ENCODE measurements at regions not wholly inside any gene's neighbourhood (a gene's known extent, or its start where the extent isn't known, plus 50 kb on each side); places are given as distances from the start of the nearest gene placed in this dataset.

GRCh38 chr12:28799348-28799747, 349.7 kb upstream of the FAR2 start:
- no peaks in the 10 kb centered on the region for H3K36me3 ChIP-seq (ENCODE audit: control insufficient read depth in 2 of 2, insufficient read depth in 2 of 2, low read length in 1 of 2)
- intact Hi-C loops (cut with micrococcal nuclease; ENCODE audit: unreplicated experiment) (no loop called here), in situ Hi-C loops (cut with MboI) (no loop called here)
- H3K27me3 ChIP-seq (replicated peaks in 1 of 2; ENCODE audit: control insufficient read depth in 2 of 2, insufficient read depth in 2 of 2, low read length in 1 of 2) = no peaks in the 10 kb centered on the region
- ChIA-PET POLR2A (no interaction called here), SMC1A (ENCODE audit: uncharacterized antibody, unreplicated experiment) (interaction anchor here (0.8 kb wide), 1 partner anchor 272 kb away, joined by 3 read pairs; no protein-coding TSS in a partner anchor), RAD21 (ENCODE audit: unreplicated experiment) (no interaction called here), CTCF (interaction anchor here (0.7 kb wide), 1 partner anchor 721 kb away, joined by 3 read pairs; no protein-coding TSS in a partner anchor)
- DNase-seq (ENCODE audit: low read depth, low spot score) (no peak), ATAC-seq (no peak), FAIRE-seq (no peak)
- no peak overlapping the region for H3K9ac ChIP-seq (ENCODE audit: control insufficient read depth, insufficient read depth, low read length)
- H3K4me2 ChIP-seq (ENCODE audit: control insufficient read depth, insufficient read depth) = no peak overlapping the region
- no peak overlapping the region for H2AFZ ChIP-seq (ENCODE audit: control insufficient read depth, low read depth, low read length)
- 91% methylated on average over 1 of the region's 1 CpG for WGBS (ENCODE audit: insufficient coverage, insufficient replicate concordance, low lambda C conversion rate, missing lambda C conversion rate)
- no peaks in the 10 kb centered on the region for H3K4me1 ChIP-seq (ENCODE audit: control insufficient read depth, insufficient read depth, low read length)
- H4K20me1 ChIP-seq (ENCODE audit: control insufficient read depth, insufficient read depth) = no peaks in the 10 kb centered on the region
- H3K79me2 ChIP-seq (ENCODE audit: control insufficient read depth, insufficient read depth, low read length) = no peaks in the 10 kb centered on the region
- no TSS peak for BruUV-seq (replicated peaks)
- no peak overlapping the region for H3K4me3 ChIP-seq
- no peaks in the 10 kb centered on the region for H3K9me3 ChIP-seq (replicated peaks; ENCODE audit: control insufficient read depth, insufficient read depth, low read length)
- no peak overlapping the region for H3K27ac ChIP-seq (ENCODE audit: control insufficient read depth, insufficient read depth)
- TF ChIP-seq KDM1A (IDR thresholded peaks at IDR 0.05; ENCODE audit: borderline replicate concordance) = no peak
- TF ChIP-seq ZZZ3 (IDR thresholded peaks at IDR 0.05; ENCODE audit: control insufficient read depth, insufficient read length, low read depth) = no peak
- TF ChIP-seq PAX5 (IDR thresholded peaks at IDR 0.05; ENCODE audit: borderline replicate concordance, low read depth, low read length) = no peak

DNA sequence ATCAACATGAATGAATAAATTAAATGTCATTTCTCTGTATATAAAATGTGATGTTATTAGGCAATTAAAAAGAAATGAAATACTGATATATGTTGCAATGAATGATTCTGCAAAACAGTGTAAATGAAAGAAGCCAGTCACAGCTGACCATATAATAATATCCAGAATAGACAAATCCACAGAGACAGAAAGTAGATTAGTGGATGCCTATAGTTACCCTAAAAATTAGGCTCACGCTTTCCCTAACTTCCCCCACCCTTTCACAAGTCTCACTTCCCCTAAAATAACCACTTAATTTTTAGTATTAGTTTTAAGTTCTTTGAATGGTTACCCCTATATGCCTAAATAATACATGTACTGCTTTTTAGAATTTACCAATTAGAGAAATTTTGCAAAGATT, 348.9 kb upstream of the FAR2 start:
- POLR2A ChIA-PET = no interaction called here
- Histone ChIP-seq H3K4me2 (ENCODE audit: control insufficient read depth, insufficient read depth) (no peak overlapping the region), H3K79me2 (ENCODE audit: control insufficient read depth, insufficient read depth, low read length) (no peaks in the 10 kb centered on the region), H3K27ac (ENCODE audit: control insufficient read depth, insufficient read depth) (no peak overlapping the region), H3K9me3 (replicated peaks; ENCODE audit: control insufficient read depth, insufficient read depth, low read length) (no peaks in the 10 kb centered on the region), H3K4me3 (no peak overlapping the region), H3K9ac (ENCODE audit: control insufficient read depth, insufficient read depth, low read length) (no peak overlapping the region), H3K27me3 (replicated peaks in 1 of 2; ENCODE audit: control insufficient read depth in 2 of 2, insufficient read depth in 2 of 2, low read length in 1 of 2) (no peaks in the 10 kb centered on the region), H2AFZ (ENCODE audit: control insufficient read depth, low read depth, low read length) (no peak overlapping the region), H3K36me3 (ENCODE audit: control insufficient read depth in 2 of 2, insufficient read depth in 2 of 2, low read length in 1 of 2) (no peaks in the 10 kb centered on the region), H4K20me1 (ENCODE audit: control insufficient read depth, insufficient read depth) (no peaks in the 10 kb centered on the region), H3K4me1 (ENCODE audit: control insufficient read depth, insufficient read depth, low read length) (no peaks in the 10 kb centered on the region)
- intact Hi-C loops (cut with micrococcal nuclease; ENCODE audit: unreplicated experiment) (no loop called here), in situ Hi-C loops (cut with MboI) (no loop called here)
- SMC1A ChIA-PET (ENCODE audit: uncharacterized antibody, unreplicated experiment) = no interaction called here
- BruUV-seq (replicated peaks) = no TSS peak
- RAD21 ChIA-PET (ENCODE audit: unreplicated experiment) = no interaction called here
- peak; percentile 84 for FAIRE-seq
- ATAC-seq = peak; percentile 92
- DNase-seq (ENCODE audit: low read depth, low spot score) = peak; percentile 3
- 6% methylated on average over 1 of the region's 1 CpG for WGBS (ENCODE audit: insufficient coverage, insufficient replicate concordance, low lambda C conversion rate, missing lambda C conversion rate)
- CTCF ChIA-PET = no interaction called here
- no peak for TF ChIP-seq MEF2B (IDR thresholded peaks at IDR 0.05; ENCODE audit: partially characterized antibody, poor library complexity, severe bottlenecking)
- TF ChIP-seq HSF1 (IDR thresholded peaks at IDR 0.05; ENCODE audit: low read depth, low read length) = no peak
- TF ChIP-seq CEBPB (IDR thresholded peaks at IDR 0.05; ENCODE audit: borderline replicate concordance in 1 of 2, low read depth in 2 of 2, low read length in 2 of 2) = no peak
- peak; percentile 31; the same call in 1 of the 2 replicates for TF ChIP-seq RELB (IDR thresholded peaks at IDR 0.05; ENCODE audit: low read depth)
- TF ChIP-seq SUPT20H (IDR thresholded peaks at IDR 0.05; ENCODE audit: borderline replicate concordance, control insufficient read depth, low read depth, low read length) = no peak
- no peak for TF ChIP-seq KLF5 (IDR thresholded peaks at IDR 0.05; ENCODE audit: partially characterized antibody)
- no peak for TF ChIP-seq SIX5 (IDR thresholded peaks at IDR 0.05; ENCODE audit: low read depth, low read length, severe bottlenecking)
- no peak for TF ChIP-seq NFIC (IDR thresholded peaks at IDR 0.05; ENCODE audit: low read depth, low read length)
- no peak for TF ChIP-seq CREB1 (IDR thresholded peaks at IDR 0.05; ENCODE audit: low read depth)
- TF ChIP-seq RUNX3 (IDR thresholded peaks at IDR 0.05; ENCODE audit: low read length) = peak; percentile 26
- no peak for TF ChIP-seq DPF2 (IDR thresholded peaks at IDR 0.05)
- TF ChIP-seq BMI1 (IDR thresholded peaks at IDR 0.05; ENCODE audit: borderline replicate concordance) = peak; percentile 76
- no peak for TF ChIP-seq KDM1A (IDR thresholded peaks at IDR 0.05; ENCODE audit: borderline replicate concordance)
- TF ChIP-seq MEF2A (IDR thresholded peaks at IDR 0.05; ENCODE audit: insufficient read depth, low read depth, low read length) = 0 out of 2 replicates have a peak, but pooled peaks have one; percentile 15
- no peak for TF ChIP-seq ATF7 (IDR thresholded peaks at IDR 0.05; ENCODE audit: low read depth)
